ENCODE measurements at regions not wholly inside any gene's neighbourhood (a gene's known extent, or its start where the extent isn't known, plus 50 kb on each side); places are given as distances from the start of the nearest gene placed in this dataset.

DNA sequence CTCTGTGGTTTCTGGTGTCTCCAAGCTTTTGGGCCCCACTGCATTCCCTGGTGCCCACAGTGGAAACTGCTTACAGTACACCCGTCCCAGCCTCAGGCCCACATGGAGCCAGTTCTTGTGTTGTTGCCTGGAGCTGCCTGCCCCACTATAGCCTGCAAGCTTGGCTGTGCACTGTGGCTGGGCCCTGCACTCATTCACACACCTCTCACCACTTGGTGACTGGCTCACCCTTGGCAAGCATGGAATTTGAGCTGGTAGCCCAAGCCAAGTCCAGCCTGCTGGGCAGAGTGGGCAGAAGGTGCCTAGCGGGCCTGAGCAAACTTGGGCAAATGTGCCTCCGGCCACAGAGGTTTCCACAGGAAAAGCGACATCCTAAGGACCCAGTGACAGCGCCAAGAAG lies 472.3 kb downstream of the MMUT start:
- TF ChIP-seq TEAD4 (IDR thresholded peaks at IDR 0.05) (no peak), ZBTB7A (IDR thresholded peaks at IDR 0.05; ENCODE audit: low read depth) (no peak), FOXM1 (IDR thresholded peaks at IDR 0.05; ENCODE audit: borderline replicate concordance, low read depth) (no peak)
- TF ChIP-seq, protein P1, sequence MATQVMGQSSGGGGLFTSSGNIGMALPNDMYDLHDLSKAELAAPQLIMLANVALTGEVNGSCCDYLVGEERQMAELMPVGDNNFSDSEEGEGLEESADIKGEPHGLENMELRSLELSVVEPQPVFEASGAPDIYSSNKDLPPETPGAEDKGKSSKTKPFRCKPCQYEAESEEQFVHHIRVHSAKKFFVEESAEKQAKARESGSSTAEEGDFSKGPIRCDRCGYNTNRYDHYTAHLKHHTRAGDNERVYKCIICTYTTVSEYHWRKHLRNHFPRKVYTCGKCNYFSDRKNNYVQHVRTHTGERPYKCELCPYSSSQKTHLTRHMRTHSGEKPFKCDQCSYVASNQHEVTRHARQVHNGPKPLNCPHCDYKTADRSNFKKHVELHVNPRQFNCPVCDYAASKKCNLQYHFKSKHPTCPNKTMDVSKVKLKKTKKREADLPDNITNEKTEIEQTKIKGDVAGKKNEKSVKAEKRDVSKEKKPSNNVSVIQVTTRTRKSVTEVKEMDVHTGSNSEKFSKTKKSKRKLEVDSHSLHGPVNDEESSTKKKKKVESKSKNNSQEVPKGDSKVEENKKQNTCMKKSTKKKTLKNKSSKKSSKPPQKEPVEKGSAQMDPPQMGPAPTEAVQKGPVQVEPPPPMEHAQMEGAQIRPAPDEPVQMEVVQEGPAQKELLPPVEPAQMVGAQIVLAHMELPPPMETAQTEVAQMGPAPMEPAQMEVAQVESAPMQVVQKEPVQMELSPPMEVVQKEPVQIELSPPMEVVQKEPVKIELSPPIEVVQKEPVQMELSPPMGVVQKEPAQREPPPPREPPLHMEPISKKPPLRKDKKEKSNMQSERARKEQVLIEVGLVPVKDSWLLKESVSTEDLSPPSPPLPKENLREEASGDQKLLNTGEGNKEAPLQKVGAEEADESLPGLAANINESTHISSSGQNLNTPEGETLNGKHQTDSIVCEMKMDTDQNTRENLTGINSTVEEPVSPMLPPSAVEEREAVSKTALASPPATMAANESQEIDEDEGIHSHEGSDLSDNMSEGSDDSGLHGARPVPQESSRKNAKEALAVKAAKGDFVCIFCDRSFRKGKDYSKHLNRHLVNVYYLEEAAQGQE (IDR thresholded peaks at IDR 0.05; ENCODE audit: low read depth), result no peak
- TF ChIP-seq, protein P2, sequence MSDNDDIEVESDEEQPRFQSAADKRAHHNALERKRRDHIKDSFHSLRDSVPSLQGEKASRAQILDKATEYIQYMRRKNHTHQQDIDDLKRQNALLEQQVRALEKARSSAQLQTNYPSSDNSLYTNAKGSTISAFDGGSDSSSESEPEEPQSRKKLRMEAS (IDR thresholded peaks at IDR 0.05), result no peak

DNA sequence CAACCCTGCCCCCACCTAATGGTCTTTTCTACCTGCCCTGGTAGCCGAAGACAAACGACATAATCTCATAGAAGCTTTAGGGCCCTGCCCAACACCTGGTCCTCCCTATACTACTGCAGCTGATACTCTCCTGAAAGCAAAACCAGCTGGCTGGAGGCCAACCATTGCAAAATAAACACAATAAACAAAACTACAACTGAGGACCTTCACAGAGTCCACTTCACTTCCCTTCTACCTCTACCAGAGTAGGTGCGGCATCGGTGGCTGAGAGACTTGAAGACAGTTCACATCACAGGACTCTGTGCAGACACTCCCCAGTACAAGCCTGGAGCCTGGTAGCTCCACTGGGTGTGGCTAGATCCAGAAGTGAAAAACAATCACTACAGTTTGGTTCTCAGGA lies 476.2 kb downstream of the MMUT start:
- TF ChIP-seq TEAD4 (IDR thresholded peaks at IDR 0.05), result no peak
- TF ChIP-seq USF1 (IDR thresholded peaks at IDR 0.05), result no peak
- TF ChIP-seq ZBTB7A (IDR thresholded peaks at IDR 0.05; ENCODE audit: low read depth), result no peak
- no peak for TF ChIP-seq RAD21 (IDR thresholded peaks at IDR 0.05; ENCODE audit: low read depth)
- no peak for TF ChIP-seq EP300 (IDR thresholded peaks at IDR 0.05; ENCODE audit: borderline replicate concordance)
- no peak for TF ChIP-seq TCF12 (IDR thresholded peaks at IDR 0.05; ENCODE audit: low read depth)
- TF ChIP-seq NFIC (IDR thresholded peaks at IDR 0.05), result no peak
- TF ChIP-seq, protein P2 (IDR thresholded peaks at IDR 0.05), result no peak

DNA sequence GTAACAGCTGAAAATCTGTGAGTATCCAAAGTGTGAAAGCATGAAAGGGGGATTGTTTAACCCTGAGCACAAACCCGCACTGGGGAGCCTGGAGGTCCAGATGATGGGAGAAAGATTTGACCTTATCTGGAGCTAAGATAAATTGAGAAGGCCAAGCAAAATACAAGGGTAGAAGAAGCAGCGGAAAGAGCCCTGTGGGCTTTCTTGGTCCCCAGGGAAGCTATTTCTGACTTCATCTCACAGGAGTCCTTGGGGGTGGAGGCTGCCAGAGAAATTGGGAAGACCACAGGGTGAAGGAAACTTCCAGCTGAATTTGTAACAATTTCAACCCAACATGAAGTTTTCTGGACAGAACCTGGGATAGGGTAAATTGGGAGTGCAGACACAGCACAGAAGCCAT lies 476.9 kb downstream of the MMUT start:
- TF ChIP-seq FOXM1 (IDR thresholded peaks at IDR 0.05; ENCODE audit: borderline replicate concordance, low read depth), result no peak
- TF ChIP-seq EP300 (IDR thresholded peaks at IDR 0.05; ENCODE audit: borderline replicate concordance), result no peak
- no peak for TF ChIP-seq CEBPB (IDR thresholded peaks at IDR 0.05)

DNA sequence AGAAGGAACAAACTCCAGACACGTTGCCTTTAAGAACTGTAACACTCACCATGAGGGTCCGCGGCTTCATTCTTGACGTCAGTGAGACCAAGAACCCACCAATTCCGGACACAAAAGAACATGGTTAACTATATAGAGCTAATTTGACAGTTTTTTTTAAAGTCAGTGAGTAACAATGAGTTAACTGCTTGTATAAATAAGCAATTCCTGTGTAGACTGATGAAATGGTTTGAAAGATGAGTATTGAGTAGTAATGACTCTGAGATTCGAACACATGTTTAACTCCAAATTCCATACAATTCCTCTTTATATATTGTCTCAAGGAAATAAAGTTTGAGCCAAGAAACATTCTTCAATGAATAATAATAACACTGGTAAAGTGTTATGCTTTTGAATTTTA lies 478.0 kb downstream of the MMUT start:
- no peak for TF ChIP-seq TCF12 (IDR thresholded peaks at IDR 0.05; ENCODE audit: low read depth)
- no peak for TF ChIP-seq CREB1 (IDR thresholded peaks at IDR 0.05; ENCODE audit: low read depth)
- TF ChIP-seq, protein P2 (IDR thresholded peaks at IDR 0.05), result no peak

GRCh38 chr6:48983377-48983776 lies 479.7 kb downstream of the MMUT start:
- TF ChIP-seq CREB1 (IDR thresholded peaks at IDR 0.05; ENCODE audit: low read depth) (no peak), USF1 (IDR thresholded peaks at IDR 0.05) (no peak), EGR1 (IDR thresholded peaks at IDR 0.05) (no peak), ZBTB7A (IDR thresholded peaks at IDR 0.05; ENCODE audit: low read depth) (no peak), RAD21 (IDR thresholded peaks at IDR 0.05; ENCODE audit: low read depth) (no peak), NFIC (IDR thresholded peaks at IDR 0.05) (no peak), YY1 (IDR thresholded peaks at IDR 0.05; ENCODE audit: low read depth) (no peak), FOXM1 (IDR thresholded peaks at IDR 0.05; ENCODE audit: borderline replicate concordance, low read depth) (no peak), EP300 (IDR thresholded peaks at IDR 0.05; ENCODE audit: borderline replicate concordance) (no peak), TCF12 (IDR thresholded peaks at IDR 0.05; ENCODE audit: low read depth) (no peak), TAF1 (IDR thresholded peaks at IDR 0.05; ENCODE audit: low read depth) (no peak), CEBPB (IDR thresholded peaks at IDR 0.05) (no peak), TEAD4 (IDR thresholded peaks at IDR 0.05) (no peak)
- TF ChIP-seq, protein P1 (IDR thresholded peaks at IDR 0.05; ENCODE audit: low read depth), result no peak
- TF ChIP-seq, protein P2 (IDR thresholded peaks at IDR 0.05), result no peak

- TF ChIP-seq CEBPB (IDR thresholded peaks at IDR 0.05) (no peak), EP300 (IDR thresholded peaks at IDR 0.05; ENCODE audit: borderline replicate concordance) (no peak), YY1 (IDR thresholded peaks at IDR 0.05; ENCODE audit: low read depth) (no peak), RAD21 (IDR thresholded peaks at IDR 0.05; ENCODE audit: low read depth) (no peak), TEAD4 (IDR thresholded peaks at IDR 0.05) (no peak), NFIC (IDR thresholded peaks at IDR 0.05) (no peak), TAF1 (IDR thresholded peaks at IDR 0.05; ENCODE audit: low read depth) (no peak), USF1 (IDR thresholded peaks at IDR 0.05) (no peak)
- TF ChIP-seq, protein P2 (IDR thresholded peaks at IDR 0.05), result no peak
Observed at GRCh38 chr6:48979806-48980205, 483.2 kb downstream of the MMUT start.

Measured in Ishikawa (cell line).